Stomach (tissue), 8 donors: ENCODE measurements at regions not wholly inside any gene's neighbourhood (a gene's known extent, or its start where the extent isn't known, plus 50 kb on each side); places are given as distances from the start of the nearest gene placed in this dataset.

Source experiments
- DNase-seq, 2 donors: peaks; one replicate each; pipeline versions ENCODE4 v3.0.0 to v3.0.0-alpha.2; 2013 to 2019
- H3K27ac ChIP-seq, 5 donors: fragments of 200-600 bp in 4 of 5; sonication (generic) in 4 of 5; one replicate each; pipeline ENCODE4 v1.5.1; 2013 to 2019; ENCODE audit warnings: mild to moderate bottlenecking in 1 of 5, moderate library complexity in 1 of 5
- H3K27me3 ChIP-seq, 3 donors: fragments of 200-600 bp; sonication (generic); one replicate each; pipeline ENCODE4 v1.5.1; 2017 to 2019; ENCODE audit warnings: mixed run types in 1 of 3
- H3K36me3 ChIP-seq, 4 donors: fragments of 200-600 bp; sonication (generic); 1 replicate in 3 of 4; 2 replicates in 1 of 4; pipeline ENCODE4 v1.5.1; 2016 to 2019
- H3K4me1 ChIP-seq, 4 donors: fragments of 200-600 bp; sonication (generic); one replicate each; pipeline ENCODE4 v1.5.1; 2016 to 2019
- H3K4me3 ChIP-seq, 4 donors: fragments of 200-600 bp; sonication (generic) in 3 of 4; one replicate each; pipeline ENCODE4 v1.5.1; 2016 to 2019; ENCODE audit warnings: mild to moderate bottlenecking in 1 of 4
- H3K9me3 ChIP-seq, 4 donors: fragments of 200-600 bp; sonication (generic); one replicate each; pipeline ENCODE4 v1.5.1; 2016 to 2019
- CTCF ChIP-seq, 7 experiments: fragments of 450-650 bp in 4 of 7; fragments of 200-600 bp in 3 of 7; sonication (generic) in 3 of 7; IDR thresholded peaks; one replicate each; pipeline ENCODE4 v1.5.1; 2016 to 2019; ENCODE audit warnings: antibody characterized with exemption in 7 of 7, control low read depth in 2 of 7, mild to moderate bottlenecking in 1 of 7
- EP300 ChIP-seq: sonication (generic); formaldehyde crosslinking; IDR thresholded peaks from one replicate; pipeline ENCODE4 v1.6.1; 2017; ENCODE audit warnings: antibody characterized with exemption
- POLR2A ChIP-seq, 4 donors: fragments of 450-650 bp; IDR thresholded peaks; one replicate each; pipeline ENCODE4 v1.6.1; 2016; ENCODE audit warnings: antibody characterized with exemption in 4 of 4, control low read depth in 2 of 4, mild to moderate bottlenecking in 1 of 4, moderate library complexity in 1 of 4
- POLR2AphosphoS5 ChIP-seq, 3 donors: sonication (generic); formaldehyde crosslinking; IDR thresholded peaks; one replicate each; pipeline ENCODE4 v1.6.1; 2016; ENCODE audit warnings: antibody characterized with exemption in 3 of 3
- WGBS, 5 donors: extraction: QIAGEN DNeasy Blood & Tissue Kit in 3 of 5; methylation state at CpG; one replicate each; pipeline versions ENCODE4 v1.1.5 to v1.1.7; 2013 to 2018; 5-methylcytosine and 5-hydroxymethylcytosine counted together
- intact Hi-C: fragments of 100-400 bp; cut with DNase I; formaldehyde crosslinking; loops from one replicate; pipeline ENCODE4 v1.15.1; 2023; ENCODE audit warnings: low total_unique reads
- donor health status: healthy with polysubstance abuse.
- donor health status: Bipolar disorder and iron deficiency.
- donor health status: healthy.

- intact Hi-C loops = no loop called here
- H3K27me3 ChIP-seq = no peaks in the 10 kb centered on the region
- no peak for TF ChIP-seq POLR2A (IDR thresholded peaks at IDR 0.05)
- TF ChIP-seq CTCF (IDR thresholded peaks at IDR 0.05) = no peak
- no peak for TF ChIP-seq POLR2AphosphoS5 (IDR thresholded peaks at IDR 0.05)
- no peak for TF ChIP-seq EP300
- peaks cover 0 to 33% (median 15%) of the 10 kb centered on the region in 4 donors for H3K9me3 ChIP-seq
- H3K4me3 ChIP-seq = no peak overlapping the region
- H3K27ac ChIP-seq = no peak overlapping the region
- no peak for DNase-seq
- no peaks in the 10 kb centered on the region for H3K4me1 ChIP-seq
- no peaks in the 10 kb centered on the region for H3K36me3 ChIP-seq
These were observed 213.1 kb upstream of the CDH2 start for GRCh38 chr18:28390022-28390421.

- Histone ChIP-seq H3K4me1 (no peaks in the 10 kb centered on the region), H3K4me3 (no peak overlapping the region), H3K27ac (no peak overlapping the region), H3K36me3 (no peaks in the 10 kb centered on the region), H3K27me3 (no peaks in the 10 kb centered on the region), H3K9me3 (no peaks in the 10 kb centered on the region)
- TF ChIP-seq POLR2A (IDR thresholded peaks at IDR 0.05) (no peak), CTCF (IDR thresholded peaks at IDR 0.05) (no peak), POLR2AphosphoS5 (IDR thresholded peaks at IDR 0.05) (no peak), EP300 (no peak)
- intact Hi-C loops = no loop called here
- 54 to 61% (median 60%) methylated on average over 3 of the region's 3 CpGs for WGBS, 5 donors
- no peak for DNase-seq
These were observed 205.4 kb upstream of the CDH2 start for GRCh38 chr18:28382215-28382879.

- 83 to 93% (median 89%) methylated on average over 4 of the region's 4 CpGs for WGBS, 5 donors
These were observed 195.3 kb upstream of the CDH2 start for GRCh38 chr18:28372186-28372585.

GRCh38 chr18:28366676-28367075 is 189.7 kb upstream of the CDH2 start:
- no peaks in the 10 kb centered on the region for H3K36me3 ChIP-seq
- intact Hi-C loops = no loop called here
- no peak overlapping the region for H3K4me3 ChIP-seq
- DNase-seq = no peak
- no peaks in the 10 kb centered on the region for H3K9me3 ChIP-seq
- WGBS, 5 donors = 23 to 50% (median 41%) methylated on average over 4 of the region's 4 CpGs
- H3K27me3 ChIP-seq = no peaks in the 10 kb centered on the region
- H3K4me1 ChIP-seq = peaks cover 0 to 4% (median 0%) of the 10 kb centered on the region in 4 donors
- H3K27ac ChIP-seq = no peak overlapping the region
- TF ChIP-seq POLR2AphosphoS5 (IDR thresholded peaks at IDR 0.05) (no peak), POLR2A (IDR thresholded peaks at IDR 0.05) (no peak), EP300 (no peak), CTCF (IDR thresholded peaks at IDR 0.05) (no peak)

More at GRCh38 chr18:28372186-28372585, 195.3 kb upstream of the CDH2 start:
- Histone ChIP-seq H3K4me3 (no peak overlapping the region), H3K9me3 (no peaks in the 10 kb centered on the region), H3K36me3 (no peaks in the 10 kb centered on the region), H3K27me3 (no peaks in the 10 kb centered on the region), H3K27ac (no peak overlapping the region), H3K4me1 (no peaks in the 10 kb centered on the region)
- intact Hi-C loops = no loop called here
- TF ChIP-seq CTCF (IDR thresholded peaks at IDR 0.05) (no peak), EP300 (no peak), POLR2A (IDR thresholded peaks at IDR 0.05) (no peak), POLR2AphosphoS5 (IDR thresholded peaks at IDR 0.05) (no peak)
- no peak for DNase-seq
